IPS-20b (cell line): ENCODE measurements at regions not wholly inside any gene's neighbourhood (a gene's known extent, or its start where the extent isn't known, plus 50 kb on each side); places are given as distances from the start of the nearest gene placed in this dataset.
A peak's percentile ranks its signal among the peaks of the same experiment; 100 is the strongest.

Experiments used
- H3K27ac ChIP-seq: one replicate; pipeline ENCODE4 v1.5.1; 2013; ENCODE audit warnings: low read length
- H3K27me3 ChIP-seq: 2 replicates; pipeline ENCODE4 v1.6.1; 2013; ENCODE audit warnings: mild to moderate bottlenecking, low read length, inconsistent platforms; ENCODE audit not compliant: insufficient read depth
- H3K36me3 ChIP-seq: 2 replicates; pipeline ENCODE4 v1.6.1; 2013; ENCODE audit warnings: low read depth, mild to moderate bottlenecking, inconsistent platforms, low read length, moderate library complexity; ENCODE audit not compliant: insufficient read depth
- H3K4me1 ChIP-seq: 2 replicates; pipeline ENCODE4 v1.6.1; 2013; ENCODE audit warnings: mild to moderate bottlenecking, control low read depth, inconsistent platforms, low read length, moderate library complexity; ENCODE audit not compliant: insufficient read depth
- H3K4me3 ChIP-seq: 2 replicates; pipeline ENCODE4 v1.5.1; 2013; ENCODE audit warnings: mild to moderate bottlenecking, low read length, inconsistent platforms
- H3K9ac ChIP-seq: 2 replicates; pipeline ENCODE4 v1.6.1; 2013; ENCODE audit warnings: low read depth, mild to moderate bottlenecking, inconsistent platforms, low read length, moderate library complexity
- H3K9me3 ChIP-seq: 2 replicates; pipeline ENCODE4 v1.6.1; 2013; ENCODE audit warnings: mild to moderate bottlenecking, low read depth, low read length, inconsistent platforms; ENCODE audit not compliant: insufficient read depth

- Histone ChIP-seq H3K27me3 (no peaks in the 10 kb centered on the region), H3K9ac (no peak overlapping the region), H3K4me1 (0 out of 2 replicates have a peak, but pooled peaks cover 3% of the 10 kb centered on the region), H3K9me3 (no peaks in the 10 kb centered on the region), H3K36me3 (no peaks in the 10 kb centered on the region), H3K4me3 (no peak overlapping the region), H3K27ac (no peak overlapping the region)
Measured at GRCh38 chr2:156864325-156864724, 393.2 kb upstream of the GALNT5 start.

DNA sequence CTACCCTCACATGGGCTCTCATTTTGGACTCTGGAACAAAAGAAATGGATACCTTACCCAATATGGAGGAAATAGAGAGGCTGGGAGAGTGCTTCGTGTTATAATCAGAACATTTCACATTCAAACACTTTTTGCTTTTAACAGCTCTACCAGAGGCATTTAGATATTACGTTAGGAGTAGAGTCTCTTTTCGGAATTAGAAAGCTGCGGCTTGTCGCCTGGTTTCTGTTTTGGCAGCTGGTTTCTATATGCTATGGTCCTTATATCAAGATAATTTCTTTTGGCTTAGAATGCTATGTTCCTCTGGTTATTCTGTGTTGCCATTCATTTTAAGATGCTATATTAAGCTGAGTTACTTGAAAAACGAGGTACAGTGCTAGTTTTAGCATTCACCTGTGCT, 392.8 kb upstream of the GALNT5 start:
- no peaks in the 10 kb centered on the region for H3K36me3 ChIP-seq
- no peak overlapping the region for H3K9ac ChIP-seq
- H3K9me3 ChIP-seq = no peaks in the 10 kb centered on the region
- no peak overlapping the region for H3K27ac ChIP-seq
- H3K4me3 ChIP-seq = no peak overlapping the region
- H3K4me1 ChIP-seq = 0 out of 2 replicates have a peak, but pooled peaks cover 3% of the 10 kb centered on the region
- no peaks in the 10 kb centered on the region for H3K27me3 ChIP-seq

GRCh38 chr2:156867201-156867600, 390.3 kb upstream of the GALNT5 start:
- Histone ChIP-seq H3K27ac (no peak overlapping the region), H3K36me3 (no peaks in the 10 kb centered on the region), H3K9me3 (no peaks in the 10 kb centered on the region), H3K27me3 (no peaks in the 10 kb centered on the region), H3K4me1 (no peaks in the 10 kb centered on the region), H3K9ac (no peak overlapping the region), H3K4me3 (no peak overlapping the region)

- Histone ChIP-seq H3K4me3 (no peak overlapping the region), H3K27ac (no peak overlapping the region), H3K4me1 (peaks cover 4% of the 10 kb centered on the region; the same call in 1 of the 2 replicates), H3K9ac (no peak overlapping the region), H3K9me3 (no peaks in the 10 kb centered on the region), H3K27me3 (no peaks in the 10 kb centered on the region), H3K36me3 (no peaks in the 10 kb centered on the region)
Measured at GRCh38 chr2:156874707-156875106, 382.8 kb upstream of the GALNT5 start.

GRCh38 chr2:156883804-156884203, 373.7 kb upstream of the GALNT5 start:
- no peaks in the 10 kb centered on the region for H3K9me3 ChIP-seq
- peaks cover 10% of the 10 kb centered on the region; the same call in 1 of the 2 replicates for H3K4me1 ChIP-seq
- no peak overlapping the region for H3K9ac ChIP-seq
- no peak overlapping the region for H3K4me3 ChIP-seq
- no peaks in the 10 kb centered on the region for H3K36me3 ChIP-seq
- H3K27ac ChIP-seq = no peak overlapping the region
- no peaks in the 10 kb centered on the region for H3K27me3 ChIP-seq

DNA sequence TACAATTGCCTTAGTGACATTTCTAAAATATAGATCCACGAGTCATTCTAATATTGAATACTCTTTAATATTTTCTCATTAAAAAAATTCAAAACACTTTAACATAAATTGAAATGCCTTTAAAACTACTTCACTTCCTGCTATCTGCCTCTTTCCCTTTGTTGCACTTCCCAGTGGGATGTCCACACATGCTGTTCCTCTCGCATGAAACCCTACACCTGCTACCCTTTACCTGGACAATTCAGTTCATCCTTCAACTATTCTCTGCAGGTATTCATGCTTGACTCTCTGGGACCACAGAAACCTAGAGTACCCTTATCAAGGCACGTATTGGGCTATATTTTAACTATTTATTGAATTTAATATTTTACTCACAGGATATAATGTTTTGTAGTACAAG, 373.3 kb upstream of the GALNT5 start:
- Histone ChIP-seq H3K9ac (no peak overlapping the region), H3K4me1 (peaks cover 10% of the 10 kb centered on the region; the same call in 1 of the 2 replicates), H3K36me3 (no peaks in the 10 kb centered on the region), H3K27me3 (no peaks in the 10 kb centered on the region), H3K9me3 (no peaks in the 10 kb centered on the region), H3K27ac (no peak overlapping the region), H3K4me3 (no peak overlapping the region)

DNA sequence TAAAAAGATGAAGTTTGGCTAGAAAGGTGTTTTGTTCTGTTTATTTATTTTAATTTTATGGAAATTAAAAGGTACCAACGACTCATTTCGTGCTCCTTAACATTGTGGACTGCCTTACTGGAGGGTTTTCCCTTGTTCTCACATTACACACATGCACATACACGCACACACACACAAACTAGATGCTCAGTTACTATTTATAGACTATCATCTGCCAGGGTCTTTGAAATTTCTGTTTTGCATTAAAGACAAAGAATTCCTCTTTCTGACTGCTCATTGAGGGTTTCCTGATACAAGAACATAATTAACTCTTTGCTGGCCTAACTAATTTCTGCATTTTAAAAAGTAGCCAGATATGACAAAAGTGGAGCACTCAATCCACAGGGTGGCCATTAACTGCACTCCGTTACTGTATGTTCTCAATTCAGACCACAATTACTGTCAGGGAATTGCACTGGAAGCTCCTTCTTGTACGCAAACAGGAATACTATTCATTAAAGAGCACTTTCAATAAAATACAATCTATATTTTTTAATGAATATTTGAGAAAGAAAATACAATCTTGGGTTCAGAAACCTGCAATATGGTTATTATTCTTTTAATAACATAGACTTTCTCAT, 366.9 kb upstream of the GALNT5 start:
- no peaks in the 10 kb centered on the region for H3K36me3 ChIP-seq
- peaks cover 13% of the 10 kb centered on the region; the same call in 1 of the 2 replicates for H3K27me3 ChIP-seq
- H3K4me3 ChIP-seq = no peak overlapping the region
- no peaks in the 10 kb centered on the region for H3K9me3 ChIP-seq
- H3K4me1 ChIP-seq = peaks cover 29% of the 10 kb centered on the region
- H3K9ac ChIP-seq = no peak overlapping the region
- no peak overlapping the region for H3K27ac ChIP-seq

DNA sequence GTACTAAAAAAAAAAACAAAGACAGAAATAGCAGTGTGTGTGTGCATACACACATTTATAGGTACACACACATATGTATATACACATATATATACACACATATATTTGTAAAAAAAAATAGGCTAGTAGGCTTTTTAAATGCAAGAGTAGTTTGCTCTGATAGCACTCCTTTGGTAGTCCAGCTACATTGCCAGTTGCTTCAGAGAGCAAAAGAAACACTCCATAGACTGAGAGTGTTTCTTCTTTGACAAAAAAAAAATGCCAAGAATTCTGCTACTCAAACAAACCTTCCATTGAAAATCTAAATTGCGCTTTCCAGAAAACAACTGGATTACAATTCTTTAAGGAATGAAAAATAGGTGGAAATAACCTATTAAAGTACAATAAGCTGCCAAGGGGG, 365.9 kb upstream of the GALNT5 start:
- no peaks in the 10 kb centered on the region for H3K9me3 ChIP-seq
- H3K4me1 ChIP-seq = peaks cover 27% of the 10 kb centered on the region
- H3K36me3 ChIP-seq = no peaks in the 10 kb centered on the region
- no peak overlapping the region for H3K27ac ChIP-seq
- peaks cover 13% of the 10 kb centered on the region; the same call in 1 of the 2 replicates for H3K27me3 ChIP-seq
- H3K9ac ChIP-seq = no peak overlapping the region
- no peak overlapping the region for H3K4me3 ChIP-seq

- Histone ChIP-seq H3K27ac (no peak overlapping the region), H3K9ac (peak overlapping the region; percentile 44; the same call in 1 of the 2 replicates), H3K4me1 (peaks cover 27% of the 10 kb centered on the region), H3K27me3 (peaks cover 13% of the 10 kb centered on the region; the same call in 1 of the 2 replicates), H3K4me3 (peak overlapping the region; percentile 59), H3K9me3 (no peaks in the 10 kb centered on the region), H3K36me3 (no peaks in the 10 kb centered on the region)
Measured at GRCh38 chr2:156892467-156893281, 364.8 kb upstream of the GALNT5 start.

GRCh38 chr2:156896294-156896693, 361.2 kb upstream of the GALNT5 start:
- no peaks in the 10 kb centered on the region for H3K9me3 ChIP-seq
- no peak overlapping the region for H3K4me3 ChIP-seq
- H3K9ac ChIP-seq = no peak overlapping the region
- H3K27me3 ChIP-seq = peaks cover 13% of the 10 kb centered on the region; the same call in 1 of the 2 replicates
- peaks cover 15% of the 10 kb centered on the region for H3K4me1 ChIP-seq
- H3K36me3 ChIP-seq = no peaks in the 10 kb centered on the region
- no peak overlapping the region for H3K27ac ChIP-seq

DNA sequence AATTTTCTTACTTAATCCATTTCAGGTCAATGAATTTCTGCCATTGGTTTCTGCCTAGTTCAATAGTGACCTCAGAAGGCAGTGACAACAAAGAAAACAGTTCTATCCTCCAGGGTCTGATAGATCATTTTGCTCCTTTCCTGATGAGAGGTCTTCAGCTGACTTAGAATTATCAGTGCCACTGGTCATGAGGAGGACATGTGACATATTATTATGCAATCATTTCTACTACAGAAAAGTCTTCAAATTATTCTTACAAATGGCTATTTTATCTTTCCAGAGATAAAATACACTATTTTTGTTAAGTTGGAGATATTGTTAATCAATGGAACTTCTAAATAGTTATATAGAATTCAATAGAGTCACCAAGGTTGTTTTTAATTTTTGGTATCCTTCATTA, 360.0 kb upstream of the GALNT5 start:
- no peak overlapping the region for H3K4me3 ChIP-seq
- H3K9ac ChIP-seq = no peak overlapping the region
- H3K27me3 ChIP-seq = peaks cover 13% of the 10 kb centered on the region; the same call in 1 of the 2 replicates
- H3K4me1 ChIP-seq = peaks cover 4% of the 10 kb centered on the region; the same call in 1 of the 2 replicates
- H3K9me3 ChIP-seq = no peaks in the 10 kb centered on the region
- H3K36me3 ChIP-seq = no peaks in the 10 kb centered on the region
- no peak overlapping the region for H3K27ac ChIP-seq
